H9 (cell line): ENCODE measurements at regions not wholly inside any gene's neighbourhood (a gene's known extent, or its start where the extent isn't known, plus 50 kb on each side); places are given as distances from the start of the nearest gene placed in this dataset.

Experiments
- DNase-seq: peaks from one replicate; pipeline ENCODE4 v3.0.0-alpha.2; 2017
- H2AFZ ChIP-seq: one replicate; pipeline ENCODE4 v1.6.1; 2013; ENCODE audit warnings: mild to moderate bottlenecking, low read length, control low read depth, moderate library complexity
- H2AK5ac ChIP-seq: 2 replicates; pipeline ENCODE4 v1.6.1; 2013; ENCODE audit warnings: low read length, control low read depth, mixed read lengths; ENCODE audit not compliant: insufficient read length
- H2BK120ac ChIP-seq: one replicate; pipeline ENCODE4 v1.6.1; 2013; ENCODE audit warnings: low read depth, mild to moderate bottlenecking, low read length, control low read depth, inconsistent platforms; ENCODE audit not compliant: poor library complexity, severe bottlenecking
- H2BK12ac ChIP-seq: 2 replicates; pipeline ENCODE4 v1.6.1; 2013; ENCODE audit warnings: low read length, control low read depth, mixed read lengths, low read depth; ENCODE audit not compliant: insufficient read length
- H2BK15ac ChIP-seq: 2 replicates; pipeline ENCODE4 v1.6.1; 2013; ENCODE audit warnings: low read depth, low read length, control low read depth
- H2BK20ac ChIP-seq: one replicate; pipeline ENCODE4 v1.6.1; 2013; ENCODE audit warnings: low read depth, mild to moderate bottlenecking, low read length, control low read depth, inconsistent platforms; ENCODE audit not compliant: poor library complexity, severe bottlenecking
- H2BK5ac ChIP-seq: 2 replicates; pipeline ENCODE4 v1.6.1; 2013; ENCODE audit warnings: low read length, control low read depth, mixed read lengths; ENCODE audit not compliant: insufficient read length
- H3K14ac ChIP-seq: 2 replicates; pipeline ENCODE4 v1.6.1; 2013; ENCODE audit warnings: low read length, control low read depth; ENCODE audit not compliant: insufficient read depth
- H3K18ac ChIP-seq: 2 replicates; pipeline ENCODE4 v1.6.1; 2013; ENCODE audit warnings: low read depth, mild to moderate bottlenecking, mixed read lengths, low read length, control low read depth; ENCODE audit not compliant: insufficient read length
- H3K23ac ChIP-seq: 2 replicates; pipeline ENCODE4 v1.6.1; 2013; ENCODE audit warnings: low read length, control low read depth, mixed read lengths, low read depth; ENCODE audit not compliant: insufficient read length
- H3K23me2 ChIP-seq: 2 replicates; pipeline ENCODE4 v1.6.1; 2013; ENCODE audit warnings: low read depth, mild to moderate bottlenecking, mixed read lengths, low read length, control low read depth; ENCODE audit not compliant: insufficient read length, poor library complexity, severe bottlenecking
- H3K27ac ChIP-seq: 2 replicates; pipeline ENCODE4 v1.5.1; 2013; ENCODE audit warnings: low read length, control low read depth, mixed read lengths, low read depth; ENCODE audit not compliant: insufficient read length
- H3K27me3 ChIP-seq: 2 replicates; pipeline ENCODE4 v1.6.1; 2013; ENCODE audit warnings: low read length, control low read depth, inconsistent platforms; ENCODE audit not compliant: insufficient read depth
- H3K4ac ChIP-seq: 2 replicates; pipeline ENCODE4 v1.6.1; 2013; ENCODE audit warnings: low read depth, mild to moderate bottlenecking, control low read depth, inconsistent platforms, low read length, moderate library complexity
- H3K4me1 ChIP-seq: 2 replicates; pipeline ENCODE4 v1.6.1; 2013; ENCODE audit warnings: low read length, control low read depth, inconsistent platforms; ENCODE audit not compliant: insufficient read depth
- H3K4me2 ChIP-seq: 2 replicates; pipeline ENCODE4 v1.6.1; 2013; ENCODE audit warnings: low read length, control low read depth, mixed read lengths; ENCODE audit not compliant: insufficient read length, insufficient read depth
- H3K56ac ChIP-seq: 2 replicates; pipeline ENCODE4 v1.6.1; 2013; ENCODE audit warnings: low read depth, mild to moderate bottlenecking, mixed read lengths, low read length, control low read depth; ENCODE audit not compliant: insufficient read length
- H3K79me1 ChIP-seq: 2 replicates; pipeline ENCODE4 v1.6.1; 2013; ENCODE audit warnings: low read depth, mild to moderate bottlenecking, moderate library complexity, low read length, control low read depth, inconsistent platforms; ENCODE audit not compliant: insufficient read depth, poor library complexity, severe bottlenecking
- H3K79me2 ChIP-seq: 2 replicates; pipeline ENCODE4 v1.6.1; 2013; ENCODE audit warnings: low read length, control low read depth, inconsistent platforms; ENCODE audit not compliant: insufficient read depth
- H3K9ac ChIP-seq: 2 replicates; pipeline ENCODE4 v1.6.1; 2013; ENCODE audit warnings: low read length, control low read depth, mixed read lengths; ENCODE audit not compliant: insufficient read length; ENCODE audit errors: extremely low read depth
- H3K9me3 ChIP-seq: one replicate; pipeline ENCODE4 v1.6.1; 2013; ENCODE audit warnings: low read depth, low read length, inconsistent platforms; ENCODE audit not compliant: control insufficient read depth
- H3T11ph ChIP-seq: one replicate; pipeline ENCODE4 v1.6.1; 2013; ENCODE audit warnings: mild to moderate bottlenecking, low read length, control low read depth, inconsistent platforms
- H4K20me1 ChIP-seq: one replicate; pipeline ENCODE4 v1.6.1; 2013; ENCODE audit not compliant: control insufficient read depth, insufficient read length, insufficient read depth
- H4K5ac ChIP-seq: 2 replicates; pipeline ENCODE4 v1.6.1; 2013; ENCODE audit warnings: low read depth, mild to moderate bottlenecking, mixed read lengths, low read length, control low read depth; ENCODE audit not compliant: insufficient read length
- H4K8ac ChIP-seq: replicated peaks from 2 replicates; pipeline ENCODE4 v1.6.1; 2013; ENCODE audit warnings: low read length, control low read depth, mixed read lengths, low read depth; ENCODE audit not compliant: insufficient read length
- H4K91ac ChIP-seq: 2 replicates; pipeline ENCODE4 v1.6.1; 2013; ENCODE audit warnings: low read depth, mild to moderate bottlenecking, moderate library complexity, mixed read lengths, low read length, control low read depth; ENCODE audit not compliant: insufficient read length
- H3K27ac Mint-ChIP-seq, 3 experiments: 2 replicates in 2 of 3; 3 replicates in 1 of 3; pipeline ENCODE4 v1.8.0; 2020 to 2021; ENCODE audit warnings: mixed read lengths in 3 of 3, mild to moderate bottlenecking in 1 of 3, moderate library complexity in 1 of 3
- H3K27me3 Mint-ChIP-seq: 2 replicates; pipeline ENCODE4 v1.8.0; 2021; ENCODE audit warnings: low read depth, mild to moderate bottlenecking, moderate library complexity, mixed read lengths
- H3K36me3 Mint-ChIP-seq, 3 experiments: 2 replicates in 2 of 3; 3 replicates in 1 of 3; pipeline ENCODE4 v1.8.0; 2020 to 2021; ENCODE audit warnings: low read depth in 3 of 3, mixed read lengths in 3 of 3; ENCODE audit not compliant: insufficient read depth in 1 of 3
- H3K4me1 Mint-ChIP-seq, 2 experiments: 2 replicates each; pipeline ENCODE4 v1.8.0; 2020; ENCODE audit warnings: mixed read lengths in 2 of 2
- H3K4me3 Mint-ChIP-seq, 2 experiments: 2 replicates in 1 of 2; 3 replicates in 1 of 2; pipeline ENCODE4 v1.8.0; 2020 to 2021; ENCODE audit warnings: mild to moderate bottlenecking in 2 of 2, mixed read lengths in 2 of 2, moderate library complexity in 1 of 2
- H3K9me3 Mint-ChIP-seq, 2 experiments: 2 replicates in 1 of 2; 3 replicates in 1 of 2; pipeline ENCODE4 v1.8.0; 2020; ENCODE audit warnings: mild to moderate bottlenecking in 2 of 2, mixed read lengths in 2 of 2, moderate library complexity in 1 of 2
- WGBS: extraction: QIAGEN DNeasy Blood & Tissue Kit; methylation state at CpG from one replicate; pipeline ENCODE4 v1.1.7; 2013; ENCODE audit warnings: missing lambda C conversion rate, low lambda C conversion rate, mixed read lengths; ENCODE audit not compliant: insufficient read length; ENCODE audit errors: extremely low coverage; 5-methylcytosine and 5-hydroxymethylcytosine counted together
- TF ChIP-seq, protein P1 (sequence below): fragments of 200-600 bp; sonication (generic); conservative IDR thresholded peaks from 3 replicates; pipeline ENCODE4 v1.8.0; 2021; ENCODE audit warnings: antibody characterized with exemption, mild to moderate bottlenecking

DNA sequence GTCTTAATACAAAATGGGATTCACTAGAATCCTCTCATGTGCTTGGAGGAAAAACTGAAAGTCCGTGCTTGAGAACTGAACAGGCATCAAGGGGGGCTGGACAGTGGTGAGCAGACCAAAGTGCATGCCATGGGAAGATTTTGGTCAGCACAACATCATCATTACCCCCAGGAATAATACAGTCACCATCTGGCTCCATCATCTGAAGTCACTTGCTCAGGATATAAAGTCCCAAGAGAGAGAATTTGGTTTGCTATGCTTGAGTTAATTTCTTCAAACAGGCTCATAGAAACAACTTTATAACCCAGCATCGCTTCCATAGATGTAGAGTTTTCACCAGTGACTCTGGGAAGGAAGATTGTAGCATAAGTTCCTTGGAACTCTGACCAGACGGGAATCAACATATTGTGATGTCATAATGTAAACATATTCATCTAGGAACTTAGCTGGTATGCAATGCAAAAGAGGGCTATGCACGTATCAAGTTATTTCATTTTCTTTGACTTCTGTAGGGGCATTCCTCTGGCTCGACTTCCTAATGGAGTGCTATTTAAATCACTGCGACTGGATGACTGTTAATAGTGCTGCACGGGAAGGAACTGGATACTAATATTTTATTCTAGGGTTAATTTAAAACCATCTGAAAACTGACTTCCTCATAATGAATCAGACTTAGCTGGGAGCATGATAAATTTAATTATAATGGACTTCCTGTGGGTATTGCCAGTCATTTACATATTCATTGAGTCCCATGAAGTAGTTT is 145.2 kb downstream of the MTRR start:
- no peak overlapping the region for H3K18ac ChIP-seq
- no peak overlapping the region for H2BK5ac ChIP-seq
- H2BK12ac ChIP-seq = no peak overlapping the region
- no peak overlapping the region for H4K5ac ChIP-seq
- H3K27ac ChIP-seq = no peak overlapping the region
- H3K4ac ChIP-seq = no peak overlapping the region
- H3K23ac ChIP-seq = no peak overlapping the region
- H2BK20ac ChIP-seq = no peak overlapping the region
- H4K91ac ChIP-seq = no peak overlapping the region
- no peak overlapping the region for H3K27ac Mint-ChIP-seq
- no peak overlapping the region for H2AFZ ChIP-seq
- no peak overlapping the region for H2AK5ac ChIP-seq
- no peak overlapping the region for H3K56ac ChIP-seq
- H3K9me3 Mint-ChIP-seq = 0 out of 5 replicates have a peak, but pooled peaks cover 0 to 2% of the 10 kb centered on the region in 2 experiments
- H3K4me3 Mint-ChIP-seq = no peak overlapping the region
- WGBS = no CpG with 5 or more reads among the region's 7 CpGs
- no peaks in the 10 kb centered on the region for H3K79me2 ChIP-seq
- no peaks in the 10 kb centered on the region for H3K79me1 ChIP-seq
- no peaks in the 10 kb centered on the region for H3K27me3 ChIP-seq
- H3K36me3 Mint-ChIP-seq = no peaks in the 10 kb centered on the region
- DNase-seq = no peak
- no peaks in the 10 kb centered on the region for H3K23me2 ChIP-seq
- peaks cover 4% of the 10 kb centered on the region; the same call in 1 of the 2 replicates for H3K4me1 ChIP-seq
- H4K20me1 ChIP-seq = no peaks in the 10 kb centered on the region
- no peaks in the 10 kb centered on the region for H3K27me3 Mint-ChIP-seq
- TF ChIP-seq, protein P1, sequence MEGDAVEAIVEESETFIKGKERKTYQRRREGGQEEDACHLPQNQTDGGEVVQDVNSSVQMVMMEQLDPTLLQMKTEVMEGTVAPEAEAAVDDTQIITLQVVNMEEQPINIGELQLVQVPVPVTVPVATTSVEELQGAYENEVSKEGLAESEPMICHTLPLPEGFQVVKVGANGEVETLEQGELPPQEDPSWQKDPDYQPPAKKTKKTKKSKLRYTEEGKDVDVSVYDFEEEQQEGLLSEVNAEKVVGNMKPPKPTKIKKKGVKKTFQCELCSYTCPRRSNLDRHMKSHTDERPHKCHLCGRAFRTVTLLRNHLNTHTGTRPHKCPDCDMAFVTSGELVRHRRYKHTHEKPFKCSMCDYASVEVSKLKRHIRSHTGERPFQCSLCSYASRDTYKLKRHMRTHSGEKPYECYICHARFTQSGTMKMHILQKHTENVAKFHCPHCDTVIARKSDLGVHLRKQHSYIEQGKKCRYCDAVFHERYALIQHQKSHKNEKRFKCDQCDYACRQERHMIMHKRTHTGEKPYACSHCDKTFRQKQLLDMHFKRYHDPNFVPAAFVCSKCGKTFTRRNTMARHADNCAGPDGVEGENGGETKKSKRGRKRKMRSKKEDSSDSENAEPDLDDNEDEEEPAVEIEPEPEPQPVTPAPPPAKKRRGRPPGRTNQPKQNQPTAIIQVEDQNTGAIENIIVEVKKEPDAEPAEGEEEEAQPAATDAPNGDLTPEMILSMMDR = no peak
- no peak overlapping the region for H4K8ac ChIP-seq
- H3T11ph ChIP-seq = no peak overlapping the region
- H3K14ac ChIP-seq = no peak overlapping the region
- H2BK15ac ChIP-seq = no peak overlapping the region
- H2BK120ac ChIP-seq = no peak overlapping the region
- H3K9me3 ChIP-seq = no peaks in the 10 kb centered on the region
- peaks cover 0 to 5% of the 10 kb centered on the region in 2 experiments; a peak in 1 of 4 replicates for H3K4me1 Mint-ChIP-seq
- no peak overlapping the region for H3K4me2 ChIP-seq
- no peak overlapping the region for H3K9ac ChIP-seq
